OCI-LY7 (cell line): ENCODE measurements at regions not wholly inside any gene's neighbourhood (a gene's known extent, or its start where the extent isn't known, plus 50 kb on each side); places are given as distances from the start of the nearest gene placed in this dataset.

Experiments used
- BruUV-seq: library from RNA; stranded (reverse); fragments of 400-500 nt; replicated peaks from 2 replicates; lab custom pipeline; 2021; lab: Mats Ljungman, UMichigan
- CTCF ChIA-PET: fragments of 300-600 bp; sonication (Branson Sonifier 250); formaldehyde crosslinking; loops from one replicate; lab custom pipeline; 2022; ENCODE audit warnings: antibody characterized with exemption; ENCODE audit not compliant: unreplicated experiment; lab: Charles Lee
- POLR2A ChIA-PET: fragments of 300-600 bp; sonication (Branson Sonifier 250); formaldehyde crosslinking; loops from one replicate; lab custom pipeline; 2022; ENCODE audit warnings: antibody characterized with exemption; lab: Charles Lee
- DNase-seq: peaks from one replicate; pipeline ENCODE4 v3.0.0-alpha.2; 2015; ENCODE audit warnings: low spot score
- H2AFZ ChIP-seq: fragments of 200-600 bp; sonication (generic), shearing (Covaris generic); 2 replicates; pipeline ENCODE4 v1.6.1; 2014; ENCODE audit warnings: mild to moderate bottlenecking, antibody characterized with exemption, low read length, moderate library complexity
- H3K27ac ChIP-seq: fragments of 200-600 bp; sonication (generic); 2 replicates; pipeline ENCODE4 v1.5.1; 2014; ENCODE audit warnings: mixed run types, low read depth, mild to moderate bottlenecking, moderate library complexity, low read length, inconsistent platforms; ENCODE audit not compliant: poor library complexity, severe bottlenecking
- H3K36me3 ChIP-seq: fragments of 200-600 bp; sonication (generic); 2 replicates; pipeline ENCODE4 v1.6.1; 2014; ENCODE audit warnings: mild to moderate bottlenecking, antibody characterized with exemption, low read length, moderate library complexity, mixed read lengths; ENCODE audit not compliant: insufficient read depth
- H3K4me1 ChIP-seq: fragments of 200-600 bp; sonication (generic); 2 replicates; pipeline ENCODE4 v1.5.1; 2014; ENCODE audit warnings: mild to moderate bottlenecking, low read length; ENCODE audit not compliant: insufficient read depth, poor library complexity, severe bottlenecking
- H3K4me2 ChIP-seq: fragments of 200-600 bp; sonication (generic); 2 replicates; pipeline ENCODE4 v1.6.1; 2014; ENCODE audit warnings: mild to moderate bottlenecking, low read length
- H3K4me3 ChIP-seq: fragments of 200-600 bp; sonication (generic); 2 replicates; pipeline ENCODE4 v1.5.1; 2014; ENCODE audit warnings: mild to moderate bottlenecking, low read depth, low read length; ENCODE audit not compliant: poor library complexity, severe bottlenecking
- H3K79me2 ChIP-seq: fragments of 200-600 bp; sonication (generic); 2 replicates; pipeline ENCODE4 v1.6.1; 2016; ENCODE audit warnings: low read depth, mild to moderate bottlenecking, low read length, moderate library complexity, mixed read lengths; ENCODE audit not compliant: insufficient read depth
- H3K9me2 ChIP-seq: fragments of 200-600 bp; sonication (generic); 2 replicates; pipeline ENCODE4 v1.6.1; 2016; ENCODE audit warnings: mild to moderate bottlenecking, low read length, mixed read lengths; ENCODE audit not compliant: insufficient read depth
- H3K9me3 ChIP-seq: fragments of 200-600 bp; sonication (generic); 2 replicates; pipeline ENCODE4 v1.6.1; 2014; ENCODE audit warnings: mild to moderate bottlenecking, mixed run types, low read length, mixed read lengths
- H4K20me1 ChIP-seq: fragments of 200-600 bp; sonication (generic); 2 replicates; pipeline ENCODE4 v1.6.1; 2014; ENCODE audit warnings: mild to moderate bottlenecking, antibody characterized with exemption, low read length, moderate library complexity, mixed read lengths; ENCODE audit not compliant: insufficient read depth
- EZH2phosphoT487 ChIP-seq: fragments of 200-600 bp; sonication (generic); IDR thresholded peaks from 2 replicates; pipeline ENCODE4 v1.6.1; 2018; ENCODE audit warnings: low read depth, borderline replicate concordance, mild to moderate bottlenecking, mixed run types, antibody characterized with exemption, low read length, moderate library complexity, mixed read lengths
- intact Hi-C: fragments of 100-400 bp; cut with micrococcal nuclease; formaldehyde crosslinking; loops from one replicate; pipeline ENCODE4 v1.10.0; 2022; ENCODE audit not compliant: unreplicated experiment
- TF ChIP-seq, protein P1 (sequence below): fragments of 200-600 bp; sonication (generic); conservative IDR thresholded peaks from 2 replicates; pipeline ENCODE4 v1.5.1; 2014; ENCODE audit warnings: mild to moderate bottlenecking, antibody characterized with exemption, low read length, moderate library complexity, mixed read lengths

DNA sequence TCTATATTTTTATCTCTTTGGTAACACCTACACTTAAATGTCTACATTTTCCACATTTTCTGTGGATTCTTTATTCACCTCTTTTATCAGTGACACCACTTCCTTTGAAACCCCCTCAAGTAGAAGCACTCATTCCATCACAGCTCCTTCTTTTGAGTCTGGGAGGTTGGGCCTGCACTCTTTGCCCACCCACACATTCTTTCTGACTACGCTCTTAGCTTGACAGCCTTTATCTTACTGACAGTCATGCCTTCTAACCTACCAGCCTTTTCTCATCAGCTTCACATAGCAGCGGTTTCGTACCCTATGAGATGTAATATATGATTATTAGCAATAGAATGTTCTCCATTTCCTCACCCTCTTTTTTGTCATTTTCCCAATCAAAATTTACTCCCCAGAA is 151.9 kb downstream of the TNFSF18 start:
- H4K20me1 ChIP-seq = no peaks in the 10 kb centered on the region
- intact Hi-C loops = no loop called here
- no peaks in the 10 kb centered on the region for H3K79me2 ChIP-seq
- POLR2A ChIA-PET = interaction anchor here (1.7 kb wide), 1 partner anchor 9 kb away, joined by 4 read pairs; no protein-coding TSS in a partner anchor
- H3K9me3 ChIP-seq = no peaks in the 10 kb centered on the region
- no peak for DNase-seq
- TF ChIP-seq, protein P1, sequence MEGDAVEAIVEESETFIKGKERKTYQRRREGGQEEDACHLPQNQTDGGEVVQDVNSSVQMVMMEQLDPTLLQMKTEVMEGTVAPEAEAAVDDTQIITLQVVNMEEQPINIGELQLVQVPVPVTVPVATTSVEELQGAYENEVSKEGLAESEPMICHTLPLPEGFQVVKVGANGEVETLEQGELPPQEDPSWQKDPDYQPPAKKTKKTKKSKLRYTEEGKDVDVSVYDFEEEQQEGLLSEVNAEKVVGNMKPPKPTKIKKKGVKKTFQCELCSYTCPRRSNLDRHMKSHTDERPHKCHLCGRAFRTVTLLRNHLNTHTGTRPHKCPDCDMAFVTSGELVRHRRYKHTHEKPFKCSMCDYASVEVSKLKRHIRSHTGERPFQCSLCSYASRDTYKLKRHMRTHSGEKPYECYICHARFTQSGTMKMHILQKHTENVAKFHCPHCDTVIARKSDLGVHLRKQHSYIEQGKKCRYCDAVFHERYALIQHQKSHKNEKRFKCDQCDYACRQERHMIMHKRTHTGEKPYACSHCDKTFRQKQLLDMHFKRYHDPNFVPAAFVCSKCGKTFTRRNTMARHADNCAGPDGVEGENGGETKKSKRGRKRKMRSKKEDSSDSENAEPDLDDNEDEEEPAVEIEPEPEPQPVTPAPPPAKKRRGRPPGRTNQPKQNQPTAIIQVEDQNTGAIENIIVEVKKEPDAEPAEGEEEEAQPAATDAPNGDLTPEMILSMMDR = no peak
- TF ChIP-seq EZH2phosphoT487 = no peak
- H3K4me2 ChIP-seq = no peak overlapping the region
- no peak overlapping the region for H3K27ac ChIP-seq
- H3K36me3 ChIP-seq = no peaks in the 10 kb centered on the region
- no TSS peak for BruUV-seq
- no peaks in the 10 kb centered on the region for H3K9me2 ChIP-seq
- no peak overlapping the region for H2AFZ ChIP-seq
- no peak overlapping the region for H3K4me3 ChIP-seq
- peaks cover 13% of the 10 kb centered on the region for H3K4me1 ChIP-seq
- CTCF ChIA-PET = no interaction called here

DNA sequence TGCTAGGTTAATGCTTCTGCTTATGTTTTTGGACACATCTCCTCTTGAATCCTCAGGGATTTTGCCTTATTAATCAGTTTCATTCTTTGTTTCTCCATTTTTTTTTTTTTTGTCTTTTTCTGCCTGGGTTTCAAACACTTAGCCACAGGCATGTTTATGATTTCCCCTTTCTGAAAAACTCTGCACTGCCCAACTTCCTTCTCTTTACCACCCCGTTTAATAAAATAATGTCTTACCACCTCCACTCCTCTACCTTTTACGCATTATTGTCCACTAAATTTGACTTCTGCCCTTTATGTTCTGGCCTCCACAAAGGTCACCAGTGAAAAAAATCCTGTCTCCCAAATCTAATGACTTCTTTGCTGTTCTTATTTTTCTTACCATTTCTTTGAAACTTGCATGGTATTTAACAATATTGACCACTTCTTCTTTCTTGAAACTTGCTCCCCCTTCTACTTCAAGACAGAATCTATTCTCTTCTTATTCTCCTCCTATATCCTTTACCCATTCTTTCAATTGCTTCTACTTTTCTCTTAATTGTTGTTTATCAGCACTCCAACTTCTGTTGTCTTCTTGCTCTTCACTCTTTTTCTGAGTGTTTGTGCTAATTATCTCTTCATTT is 150.3 kb downstream of the TNFSF18 start:
- BruUV-seq = no TSS peak
- intact Hi-C loops = no loop called here
- Histone ChIP-seq H3K9me2 (no peaks in the 10 kb centered on the region), H3K4me3 (no peak overlapping the region), H3K79me2 (no peaks in the 10 kb centered on the region), H3K9me3 (no peaks in the 10 kb centered on the region), H3K36me3 (no peaks in the 10 kb centered on the region), H3K4me1 (peaks cover 3% of the 10 kb centered on the region), H4K20me1 (no peaks in the 10 kb centered on the region), H3K27ac (no peak overlapping the region), H3K4me2 (no peak overlapping the region), H2AFZ (peak overlapping the region; percentile 40; the same call in 1 of the 2 replicates)
- CTCF ChIA-PET = no interaction called here
- POLR2A ChIA-PET = no interaction called here
- DNase-seq = no peak
- TF ChIP-seq, protein P1 = no peak
- TF ChIP-seq EZH2phosphoT487 = no peak

- Histone ChIP-seq H3K79me2 (no peaks in the 10 kb centered on the region), H3K4me1 (peaks cover 13% of the 10 kb centered on the region), H3K4me3 (no peak overlapping the region), H3K27ac (no peak overlapping the region), H2AFZ (0 out of 2 replicates have a peak overlapping the region, but pooled peaks have one; percentile 2), H4K20me1 (no peaks in the 10 kb centered on the region), H3K36me3 (no peaks in the 10 kb centered on the region), H3K4me2 (no peak overlapping the region), H3K9me3 (no peaks in the 10 kb centered on the region), H3K9me2 (no peaks in the 10 kb centered on the region)
- intact Hi-C loops = no loop called here
- CTCF ChIA-PET = no interaction called here
- no peak for DNase-seq
- POLR2A ChIA-PET = interaction anchor here (1.1 kb wide), 1 partner anchor 8 kb away, joined by 3 read pairs; no protein-coding TSS in a partner anchor
- TF ChIP-seq, protein P1 = no peak
- TF ChIP-seq EZH2phosphoT487 = no peak
- no TSS peak for BruUV-seq
Observed at GRCh38 chr1:172902200-172902599, 148.5 kb downstream of the TNFSF18 start.
